ENCODE measurements at regions not wholly inside any gene's neighbourhood (a gene's known extent, or its start where the extent isn't known, plus 50 kb on each side); places are given as distances from the start of the nearest gene placed in this dataset.

DNA sequence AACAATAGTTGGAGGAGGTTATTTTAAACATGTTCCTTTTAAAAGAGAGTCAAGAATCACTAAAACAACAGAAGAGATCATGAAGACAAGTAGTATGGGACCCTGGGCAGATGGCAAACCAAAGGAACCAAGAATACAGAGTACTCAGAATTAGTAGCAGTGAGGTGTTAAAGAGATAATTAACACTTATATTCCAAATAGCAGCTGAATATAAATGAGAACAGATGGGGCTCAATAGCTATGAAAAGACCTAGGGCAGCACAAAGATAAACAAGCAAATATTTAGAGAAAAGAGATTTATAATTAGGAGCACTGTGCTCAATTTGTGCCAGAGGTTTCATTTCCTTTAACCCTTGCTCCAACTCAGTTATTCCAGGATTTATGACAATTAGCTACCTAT is 159.1 kb downstream of the FAM114A2 start:
- CTCF ChIA-PET (ENCODE audit: low intra/inter-chr PET ratio): no interaction called here
- TF ChIP-seq PHF21A (IDR thresholded peaks at IDR 0.05; ENCODE audit: borderline replicate concordance, low read depth): no peak
- no peak for TF ChIP-seq ARNT (IDR thresholded peaks at IDR 0.05)
- TF ChIP-seq SAFB2 (IDR thresholded peaks at IDR 0.05; ENCODE audit: borderline replicate concordance, low read depth, low read length, severe bottlenecking): no peak
- TF ChIP-seq, protein P1, sequence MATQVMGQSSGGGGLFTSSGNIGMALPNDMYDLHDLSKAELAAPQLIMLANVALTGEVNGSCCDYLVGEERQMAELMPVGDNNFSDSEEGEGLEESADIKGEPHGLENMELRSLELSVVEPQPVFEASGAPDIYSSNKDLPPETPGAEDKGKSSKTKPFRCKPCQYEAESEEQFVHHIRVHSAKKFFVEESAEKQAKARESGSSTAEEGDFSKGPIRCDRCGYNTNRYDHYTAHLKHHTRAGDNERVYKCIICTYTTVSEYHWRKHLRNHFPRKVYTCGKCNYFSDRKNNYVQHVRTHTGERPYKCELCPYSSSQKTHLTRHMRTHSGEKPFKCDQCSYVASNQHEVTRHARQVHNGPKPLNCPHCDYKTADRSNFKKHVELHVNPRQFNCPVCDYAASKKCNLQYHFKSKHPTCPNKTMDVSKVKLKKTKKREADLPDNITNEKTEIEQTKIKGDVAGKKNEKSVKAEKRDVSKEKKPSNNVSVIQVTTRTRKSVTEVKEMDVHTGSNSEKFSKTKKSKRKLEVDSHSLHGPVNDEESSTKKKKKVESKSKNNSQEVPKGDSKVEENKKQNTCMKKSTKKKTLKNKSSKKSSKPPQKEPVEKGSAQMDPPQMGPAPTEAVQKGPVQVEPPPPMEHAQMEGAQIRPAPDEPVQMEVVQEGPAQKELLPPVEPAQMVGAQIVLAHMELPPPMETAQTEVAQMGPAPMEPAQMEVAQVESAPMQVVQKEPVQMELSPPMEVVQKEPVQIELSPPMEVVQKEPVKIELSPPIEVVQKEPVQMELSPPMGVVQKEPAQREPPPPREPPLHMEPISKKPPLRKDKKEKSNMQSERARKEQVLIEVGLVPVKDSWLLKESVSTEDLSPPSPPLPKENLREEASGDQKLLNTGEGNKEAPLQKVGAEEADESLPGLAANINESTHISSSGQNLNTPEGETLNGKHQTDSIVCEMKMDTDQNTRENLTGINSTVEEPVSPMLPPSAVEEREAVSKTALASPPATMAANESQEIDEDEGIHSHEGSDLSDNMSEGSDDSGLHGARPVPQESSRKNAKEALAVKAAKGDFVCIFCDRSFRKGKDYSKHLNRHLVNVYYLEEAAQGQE (IDR thresholded peaks at IDR 0.05; ENCODE audit: borderline replicate concordance): no peak
- TF ChIP-seq, protein P1 (CRISPR knock-in tag; IDR thresholded peaks at IDR 0.05; ENCODE audit: low read depth): no peak
- no peak for TF ChIP-seq CC2D1A (IDR thresholded peaks at IDR 0.05)
- no peak for TF ChIP-seq TARDBP (IDR thresholded peaks at IDR 0.05)
- TF ChIP-seq ARID3B (CRISPR knock-in tag; IDR thresholded peaks at IDR 0.05; ENCODE audit: borderline replicate concordance): no peak
- no peak for TF ChIP-seq RBM15 (IDR thresholded peaks at IDR 0.05; ENCODE audit: insufficient read depth, low read length)
- TF ChIP-seq MAFK (IDR thresholded peaks at IDR 0.05; ENCODE audit: low read length): no peak
- no peak for TF ChIP-seq PCBP1 (IDR thresholded peaks at IDR 0.05; ENCODE audit: low read depth, low read length, poor library complexity, severe bottlenecking)
- TF ChIP-seq CCAR2 (IDR thresholded peaks at IDR 0.05; ENCODE audit: low read depth, low read length): no peak
- no peak for TF ChIP-seq HMGN3 (IDR thresholded peaks at IDR 0.05; ENCODE audit: borderline replicate concordance, extremely low read depth, insufficient read length, low read depth, low read length)
- no peak for TF ChIP-seq NR2F6 (CRISPR knock-in tag; IDR thresholded peaks at IDR 0.05)
- no TSS peak for BruUV-seq (replicated peaks)

More for the DNA sequence above, 159.1 kb downstream of the FAM114A2 start:
- no peak for DNase-seq (ENCODE audit: extremely low read depth in 1 of 4, low spot score in 3 of 4)
- intact Hi-C loops (cut with micrococcal nuclease): no loop called here
- no peak for ATAC-seq
- Histone ChIP-seq H3K27me3 (ENCODE audit: control insufficient read depth in 2 of 2, insufficient read depth in 2 of 2, low read length in 2 of 2) (no peaks in the 10 kb centered on the region), H3K4me1 (replicated peaks in 1 of 2; ENCODE audit: control insufficient read depth in 2 of 2, insufficient read depth in 2 of 2, low read length in 2 of 2) (no peaks in the 10 kb centered on the region), H3K9ac (ENCODE audit: insufficient read depth in 1 of 2, low read depth in 2 of 2, low read length in 2 of 2) (no peak overlapping the region), H4K20me1 (replicated peaks; ENCODE audit: control insufficient read depth, insufficient read depth, low read length) (peaks cover 5% of the 10 kb centered on the region; the same call in 1 of the 2 replicates), H3K9me3 (replicated peaks; ENCODE audit: control insufficient read depth, insufficient read depth, low read depth, low read length) (no peaks in the 10 kb centered on the region), H2AFZ (ENCODE audit: low read depth, low read length) (no peak overlapping the region), H3K79me2 (ENCODE audit: control insufficient read depth, insufficient read depth, low read length) (no peaks in the 10 kb centered on the region), H3K4me2 (ENCODE audit: insufficient read depth, low read length) (no peak overlapping the region), H3K4me3 (no peak overlapping the region), H3K36me3 (ENCODE audit: control insufficient read depth, insufficient read depth, low read length) (no peaks in the 10 kb centered on the region), H3K27ac (ENCODE audit: extremely low read depth, low read depth, low read length) (no peak overlapping the region), H3K9me1 (ENCODE audit: control insufficient read depth, insufficient read depth, low read length) (no peaks in the 10 kb centered on the region)
- POLR2A ChIA-PET: interaction anchor here (1.4 to 1.5 kb wide), 2 partner anchors 14 to 53 kb away, joined by 3 read pairs; no protein-coding TSS in a partner anchor
- no peak for FAIRE-seq
- in situ Hi-C loops (cut with MboI): no loop called here

Measured in K562 (cell line).